Pulmonary artery endothelial cell (primary cell): ENCODE measurements at regions not wholly inside any gene's neighbourhood (a gene's known extent, or its start where the extent isn't known, plus 50 kb on each side); places are given as distances from the start of the nearest gene placed in this dataset.
A peak's percentile ranks its signal among the peaks of the same experiment; 100 is the strongest.

Source experiments
- DNase-seq: peaks from one replicate; pipeline ENCODE4 v3.0.0-alpha.2; 2011; ENCODE audit warnings: low read depth, low spot score

DNA sequence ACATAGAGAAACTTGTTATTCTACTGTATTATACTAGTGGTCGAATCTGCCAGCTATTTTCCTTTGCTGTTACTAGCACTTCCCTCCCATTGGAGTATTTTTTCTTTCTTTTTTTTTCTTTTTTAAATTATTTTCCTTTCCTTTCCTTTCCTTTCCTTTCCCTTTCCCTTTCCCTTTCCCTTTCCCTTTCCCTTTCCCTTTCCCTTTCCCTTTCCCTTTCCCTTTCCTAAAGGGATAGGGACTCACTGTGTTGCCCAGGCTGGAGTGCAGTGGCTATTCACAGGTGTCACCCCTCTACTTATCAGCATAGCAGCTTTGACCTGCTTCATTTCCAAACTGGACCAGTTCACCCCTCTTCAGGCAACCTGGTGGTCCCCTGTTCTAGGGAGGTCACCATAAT lies 212.6 kb upstream of the SP4 start:
- DNase-seq: no peak

- DNase-seq: no peak
These were observed 210.5 kb upstream of the SP4 start for GRCh38 chr7:21217365-21217764.

DNA sequence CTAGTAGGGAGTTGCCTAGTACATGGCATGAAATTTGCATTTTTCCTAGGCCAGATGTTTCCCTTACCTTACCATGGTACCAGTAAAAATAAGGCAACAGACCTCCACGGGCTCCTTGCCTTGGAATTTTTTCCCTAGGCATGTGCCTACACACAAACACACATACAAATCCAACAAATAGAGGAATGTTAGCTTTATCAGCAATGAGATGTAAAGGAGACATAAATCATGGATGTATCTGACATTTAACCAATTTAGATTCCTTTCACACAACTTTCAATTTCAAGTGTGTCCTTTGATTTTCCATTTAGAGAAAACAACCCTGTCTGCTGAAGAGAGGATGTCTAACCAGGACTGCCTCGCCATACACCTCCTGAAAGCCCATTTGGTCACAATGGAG lies 209.7 kb upstream of the SP4 start:
- DNase-seq: no peak

DNA sequence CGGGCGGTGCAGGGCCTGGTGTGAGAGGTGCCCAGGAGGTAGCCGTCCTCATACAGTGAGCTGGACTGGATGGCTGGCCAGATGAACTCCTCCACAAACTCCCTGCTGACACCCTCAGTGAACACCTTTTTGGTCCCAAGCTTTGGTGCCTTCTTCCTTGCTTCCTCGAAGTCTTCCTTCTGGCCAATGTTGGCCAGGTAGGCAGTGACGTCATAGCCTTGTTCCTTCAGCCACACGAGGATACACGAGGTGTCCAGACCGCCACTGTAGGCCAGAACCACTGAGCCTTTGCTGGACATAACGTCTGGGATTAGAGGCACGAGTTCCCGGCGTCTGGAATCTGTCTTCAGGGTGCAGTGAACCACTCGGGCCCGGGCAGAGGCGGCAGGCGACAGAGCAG lies 206.8 kb upstream of the SP4 start:
- DNase-seq: no peak

GRCh38 chr7:21238400-21239116 lies 189.3 kb upstream of the SP4 start:
- DNase-seq: no peak

- no peak for DNase-seq
These were observed 184.6 kb upstream of the SP4 start for GRCh38 chr7:21243265-21243664.

DNA sequence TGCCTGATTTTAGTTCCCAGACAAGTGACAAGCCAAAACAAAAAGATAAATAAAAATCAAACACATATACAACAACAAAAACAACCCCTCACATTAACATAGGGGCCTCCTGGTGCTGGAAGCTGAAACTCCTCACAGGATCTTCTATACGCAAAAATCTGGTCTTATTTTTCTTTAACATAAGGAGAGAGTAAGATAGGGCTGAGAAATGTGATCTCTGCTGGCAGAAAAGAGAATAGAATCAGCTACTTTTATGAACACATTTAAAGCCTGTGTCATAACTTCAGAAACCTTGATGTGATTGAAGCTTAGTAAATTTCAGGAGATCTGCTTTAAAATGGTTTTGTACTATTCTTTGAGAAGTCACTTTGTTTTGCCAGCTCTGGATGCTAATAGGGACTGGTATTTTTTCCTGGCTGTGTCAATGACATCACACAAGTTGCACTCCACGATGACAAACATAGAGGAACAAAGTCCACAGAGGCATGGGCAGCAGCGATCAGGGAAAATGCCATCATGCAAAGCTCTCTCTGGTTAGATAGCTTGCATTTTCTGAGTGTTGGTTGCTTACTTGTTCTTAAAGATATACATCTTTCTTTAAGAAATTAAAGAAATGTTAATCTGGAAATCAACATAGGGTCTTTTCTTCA lies 176.6 kb upstream of the SP4 start:
- DNase-seq: no peak

- peak; percentile 20 for DNase-seq
These were observed 173.9 kb upstream of the SP4 start for GRCh38 chr7:21253740-21254687.

DNA sequence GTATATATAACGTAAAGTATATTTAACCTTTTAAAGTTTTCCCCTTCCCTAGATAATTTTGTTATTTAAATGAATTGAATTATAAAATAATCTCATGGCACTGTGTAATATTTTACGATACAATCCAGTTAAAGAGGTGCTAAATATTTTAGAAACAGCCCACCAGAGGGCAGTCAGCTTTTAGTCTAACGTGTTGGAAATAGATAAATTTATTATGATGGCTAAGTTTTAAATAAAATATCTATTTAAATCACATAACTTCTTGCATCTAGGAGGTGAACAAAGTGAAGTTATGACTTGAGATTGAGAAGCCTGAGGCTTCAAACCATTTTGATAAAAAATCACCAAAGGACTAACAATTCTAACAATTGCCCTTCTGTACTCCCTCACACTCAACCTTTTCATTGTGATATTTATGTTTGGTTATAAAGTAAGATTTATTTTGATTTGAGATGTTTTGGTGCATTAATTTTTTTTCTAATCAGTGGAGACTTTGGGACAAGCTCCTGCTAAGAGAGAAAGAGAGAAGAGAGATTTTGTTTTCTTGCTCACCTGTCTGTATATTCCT lies 171.5 kb upstream of the SP4 start:
- DNase-seq: no peak

GRCh38 chr7:21260939-21261338 lies 166.9 kb upstream of the SP4 start:
- DNase-seq: no peak

DNA sequence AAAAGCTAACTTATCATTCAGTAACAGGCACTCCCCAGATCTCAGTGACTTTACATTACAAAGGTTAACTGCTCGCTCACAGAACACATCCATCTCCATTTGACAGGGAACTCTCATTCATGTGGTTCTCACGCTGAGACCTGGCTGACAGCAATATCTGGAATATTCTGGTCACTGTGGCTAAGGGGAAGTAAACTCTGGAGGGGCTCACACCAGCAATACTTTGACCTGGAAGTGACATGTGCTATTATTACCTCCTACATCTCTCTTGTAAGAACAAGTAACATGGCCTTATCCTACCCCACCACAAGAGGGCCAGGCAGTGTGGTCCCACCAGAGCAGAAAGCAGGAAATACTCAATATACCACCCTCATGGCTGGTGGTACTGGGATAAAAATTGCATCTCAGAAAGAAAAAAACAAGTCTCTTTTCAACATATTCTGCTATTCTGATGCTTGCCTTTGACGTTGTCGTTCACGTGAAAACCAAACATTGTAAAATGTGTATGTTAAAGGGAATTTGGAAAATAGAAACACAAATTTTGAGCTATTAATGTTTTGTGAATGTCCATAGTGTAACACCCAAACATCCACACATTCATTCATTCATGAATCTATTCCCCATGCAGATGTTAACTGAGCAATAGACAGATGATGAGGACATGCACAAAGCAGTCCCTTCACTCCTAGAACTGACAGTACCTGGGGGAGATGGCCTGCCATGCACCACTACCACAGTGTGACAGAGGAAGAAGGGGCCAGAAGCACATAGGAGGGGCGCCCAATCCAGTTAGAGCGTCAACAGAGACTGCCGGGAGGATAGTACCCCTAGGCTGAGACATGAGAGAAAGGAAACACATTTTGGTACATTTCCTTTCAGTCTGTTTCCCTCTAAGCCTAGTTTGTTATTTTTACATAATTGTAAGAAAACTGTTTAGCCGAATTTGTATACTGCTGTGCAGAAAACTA lies 166.0 kb upstream of the SP4 start:
- DNase-seq: no peak

GRCh38 chr7:21269021-21269420 lies 158.9 kb upstream of the SP4 start:
- no peak for DNase-seq

- no peak for DNase-seq
These were observed 151.3 kb upstream of the SP4 start for GRCh38 chr7:21276471-21277035.

DNA sequence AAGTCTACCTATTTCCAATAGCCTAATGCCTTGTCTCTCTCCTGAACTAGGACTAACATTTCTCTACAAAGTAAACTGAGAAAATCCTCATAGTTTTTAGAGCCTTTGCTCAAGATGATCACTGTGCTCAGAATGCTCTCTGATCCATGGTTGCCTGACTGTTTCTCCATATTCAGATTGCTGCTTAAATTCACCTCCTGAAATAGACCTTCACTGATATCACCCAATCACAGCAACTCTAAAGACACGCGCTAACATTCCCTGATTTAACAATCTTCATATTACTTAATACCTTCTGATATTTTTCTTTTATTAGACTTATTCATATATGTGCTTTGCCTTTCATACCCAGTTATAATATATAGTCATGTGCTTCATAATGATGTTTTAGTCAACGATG lies 148.9 kb upstream of the SP4 start:
- DNase-seq: no peak

GRCh38 chr7:21281193-21281592 lies 146.7 kb upstream of the SP4 start:
- no peak for DNase-seq

GRCh38 chr7:21293771-21294170 lies 134.1 kb upstream of the SP4 start:
- no peak for DNase-seq

DNA sequence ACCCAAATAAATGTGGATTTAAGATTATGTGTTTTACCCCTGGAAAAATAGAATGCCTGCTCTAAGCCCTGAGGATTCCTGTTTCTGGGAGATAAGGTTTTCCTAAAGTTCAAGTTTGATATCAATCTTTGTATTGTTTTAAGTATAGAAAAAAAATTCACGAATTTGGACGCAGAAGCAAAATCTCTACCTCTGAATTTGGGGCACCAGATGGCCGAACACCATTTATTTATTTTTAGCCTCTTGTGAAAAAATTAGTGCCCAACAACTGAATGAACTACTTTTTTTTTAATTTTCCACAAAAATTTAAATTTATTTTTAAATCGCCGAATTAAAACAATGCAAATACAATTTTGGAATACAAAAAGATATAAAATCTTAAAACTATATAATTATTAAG lies 128.1 kb upstream of the SP4 start:
- DNase-seq: no peak

DNA sequence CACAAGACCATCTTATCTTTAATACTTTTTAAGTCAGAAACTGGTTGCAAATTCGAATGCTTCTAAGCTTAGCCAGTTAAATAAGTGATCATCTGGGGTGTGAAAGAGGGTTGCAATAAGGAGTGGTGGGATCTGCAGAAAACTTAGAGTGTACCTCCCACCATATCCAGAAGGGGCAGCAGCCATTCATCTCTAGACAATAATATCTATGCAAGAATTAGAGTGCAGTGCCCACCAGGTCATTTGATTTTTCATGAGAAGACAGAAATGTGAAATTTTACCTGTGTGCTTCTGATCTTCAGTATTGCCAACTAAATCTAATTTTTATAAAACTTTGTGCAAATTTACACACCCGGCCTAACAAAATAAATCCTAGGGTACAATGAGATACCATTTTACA lies 127.2 kb upstream of the SP4 start:
- DNase-seq: no peak

DNA sequence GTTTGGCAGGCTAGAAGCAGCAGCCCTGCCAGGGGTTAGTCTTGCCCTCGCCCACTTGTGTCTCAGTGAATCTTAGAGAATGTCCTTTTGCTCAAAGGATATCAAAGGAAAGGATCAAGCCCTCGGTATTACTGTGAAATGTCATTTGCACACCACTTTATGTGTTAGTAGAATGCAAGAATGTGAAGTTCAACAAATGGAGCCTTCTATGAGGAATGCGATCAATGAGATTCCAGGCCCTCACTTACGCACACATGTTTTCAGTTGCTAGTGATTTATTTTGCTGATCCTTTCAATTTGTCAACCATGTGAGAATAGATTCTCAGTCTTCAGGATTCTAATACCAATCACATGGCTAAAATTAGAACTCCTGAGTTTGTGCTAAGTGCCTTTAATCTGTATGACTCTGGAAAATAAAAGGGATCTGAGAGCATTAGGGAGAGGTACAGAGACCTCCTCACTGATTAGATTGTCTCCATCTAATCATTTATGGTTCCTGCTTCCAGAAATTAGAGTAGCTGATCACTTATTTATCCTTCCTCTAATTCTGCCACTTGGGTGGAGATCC lies 123.0 kb upstream of the SP4 start:
- DNase-seq: no peak
